ENCODE measurements at regions not wholly inside any gene's neighbourhood (a gene's known extent, or its start where the extent isn't known, plus 50 kb on each side); places are given as distances from the start of the nearest gene placed in this dataset.

- Histone ChIP-seq H3K9ac (ENCODE audit: low read depth, low read length) (no peak overlapping the region), H3K9me3 (ENCODE audit: insufficient read depth, low read length, severe bottlenecking) (no peaks in the 10 kb centered on the region), H2AFZ (ENCODE audit: low read depth, low read length) (no peak overlapping the region), H3K79me2 (ENCODE audit: insufficient read depth, low read length) (no peaks in the 10 kb centered on the region), H3K4me3 (ENCODE audit: low read depth in 1 of 2, low read length in 2 of 2) (no peak overlapping the region), H3K27ac (ENCODE audit: low read length) (no peak overlapping the region), H3K36me3 (ENCODE audit: insufficient read depth, low read length) (no peaks in the 10 kb centered on the region), H4K20me1 (ENCODE audit: insufficient read depth, low read length) (no peaks in the 10 kb centered on the region), H3K27me3 (ENCODE audit: insufficient read depth, low read length, poor library complexity) (no peaks in the 10 kb centered on the region), H3K4me2 (ENCODE audit: insufficient read depth, low read length) (no peak overlapping the region), H3K4me1 (ENCODE audit: insufficient read depth, low read length) (no peaks in the 10 kb centered on the region)
- TF ChIP-seq CTCF (IDR thresholded peaks at IDR 0.05; ENCODE audit: borderline replicate concordance, extremely low read depth, low read length, poor library complexity, severe bottlenecking) (no peak), EZH2 (IDR thresholded peaks at IDR 0.05; ENCODE audit: borderline replicate concordance, low read depth, low read length, severe bottlenecking) (no peak)
- ATAC-seq (ENCODE audit: insufficient read depth, low read depth), result no peak
- DNase-seq, result no peak
These were observed 861.6 kb downstream of the CBLN2 start for GRCh38 chr18:71682591-71682990.

GRCh38 chr18:71678144-71678543, 866.0 kb downstream of the CBLN2 start:
- Histone ChIP-seq H3K9ac (ENCODE audit: low read depth, low read length) (no peak overlapping the region), H3K9me3 (ENCODE audit: insufficient read depth, low read length, severe bottlenecking) (no peaks in the 10 kb centered on the region), H3K79me2 (ENCODE audit: insufficient read depth, low read length) (no peaks in the 10 kb centered on the region), H2AFZ (ENCODE audit: low read depth, low read length) (no peak overlapping the region), H3K27ac (ENCODE audit: low read length) (no peak overlapping the region), H4K20me1 (ENCODE audit: insufficient read depth, low read length) (no peaks in the 10 kb centered on the region), H3K36me3 (ENCODE audit: insufficient read depth, low read length) (no peaks in the 10 kb centered on the region), H3K4me3 (ENCODE audit: low read depth in 1 of 2, low read length in 2 of 2) (no peak overlapping the region), H3K27me3 (ENCODE audit: insufficient read depth, low read length, poor library complexity) (no peaks in the 10 kb centered on the region), H3K4me2 (ENCODE audit: insufficient read depth, low read length) (no peak overlapping the region), H3K4me1 (ENCODE audit: insufficient read depth, low read length) (no peaks in the 10 kb centered on the region)
- TF ChIP-seq EZH2 (IDR thresholded peaks at IDR 0.05; ENCODE audit: borderline replicate concordance, low read depth, low read length, severe bottlenecking) (no peak), CTCF (IDR thresholded peaks at IDR 0.05; ENCODE audit: borderline replicate concordance, extremely low read depth, low read length, poor library complexity, severe bottlenecking) (no peak)
- ATAC-seq (ENCODE audit: insufficient read depth, low read depth) (no peak), DNase-seq (no peak)

GRCh38 chr18:71673954-71674353, 870.2 kb downstream of the CBLN2 start:
- Histone ChIP-seq H3K27ac (ENCODE audit: low read length) (no peak overlapping the region), H3K27me3 (ENCODE audit: insufficient read depth, low read length, poor library complexity) (no peaks in the 10 kb centered on the region), H3K4me3 (ENCODE audit: low read depth in 1 of 2, low read length in 2 of 2) (no peak overlapping the region), H4K20me1 (ENCODE audit: insufficient read depth, low read length) (no peaks in the 10 kb centered on the region), H2AFZ (ENCODE audit: low read depth, low read length) (no peak overlapping the region), H3K36me3 (ENCODE audit: insufficient read depth, low read length) (no peaks in the 10 kb centered on the region), H3K4me2 (ENCODE audit: insufficient read depth, low read length) (no peak overlapping the region), H3K9ac (ENCODE audit: low read depth, low read length) (no peak overlapping the region), H3K4me1 (ENCODE audit: insufficient read depth, low read length) (no peaks in the 10 kb centered on the region), H3K79me2 (ENCODE audit: insufficient read depth, low read length) (no peaks in the 10 kb centered on the region), H3K9me3 (ENCODE audit: insufficient read depth, low read length, severe bottlenecking) (no peaks in the 10 kb centered on the region)
- DNase-seq, result no peak
- TF ChIP-seq EZH2 (IDR thresholded peaks at IDR 0.05; ENCODE audit: borderline replicate concordance, low read depth, low read length, severe bottlenecking) (no peak), CTCF (IDR thresholded peaks at IDR 0.05; ENCODE audit: borderline replicate concordance, extremely low read depth, low read length, poor library complexity, severe bottlenecking) (no peak)
- no peak for ATAC-seq (ENCODE audit: insufficient read depth, low read depth)

GRCh38 chr18:71673498-71673897, 870.6 kb downstream of the CBLN2 start:
- no peak for DNase-seq
- Histone ChIP-seq H3K9ac (ENCODE audit: low read depth, low read length) (no peak overlapping the region), H3K9me3 (ENCODE audit: insufficient read depth, low read length, severe bottlenecking) (no peaks in the 10 kb centered on the region), H3K36me3 (ENCODE audit: insufficient read depth, low read length) (no peaks in the 10 kb centered on the region), H3K4me1 (ENCODE audit: insufficient read depth, low read length) (no peaks in the 10 kb centered on the region), H3K4me2 (ENCODE audit: insufficient read depth, low read length) (no peak overlapping the region), H3K4me3 (ENCODE audit: low read depth in 1 of 2, low read length in 2 of 2) (no peak overlapping the region), H3K79me2 (ENCODE audit: insufficient read depth, low read length) (no peaks in the 10 kb centered on the region), H4K20me1 (ENCODE audit: insufficient read depth, low read length) (no peaks in the 10 kb centered on the region), H3K27ac (ENCODE audit: low read length) (no peak overlapping the region), H2AFZ (ENCODE audit: low read depth, low read length) (no peak overlapping the region), H3K27me3 (ENCODE audit: insufficient read depth, low read length, poor library complexity) (no peaks in the 10 kb centered on the region)
- no peak for ATAC-seq (ENCODE audit: insufficient read depth, low read depth)
- no peak for TF ChIP-seq EZH2 (IDR thresholded peaks at IDR 0.05; ENCODE audit: borderline replicate concordance, low read depth, low read length, severe bottlenecking)
- no peak for TF ChIP-seq CTCF (IDR thresholded peaks at IDR 0.05; ENCODE audit: borderline replicate concordance, extremely low read depth, low read length, poor library complexity, severe bottlenecking)
